HG03378 (cell line): ENCODE measurements at regions not wholly inside any gene's neighbourhood (a gene's known extent, or its start where the extent isn't known, plus 50 kb on each side); places are given as distances from the start of the nearest gene placed in this dataset.
A peak's percentile ranks its signal among the peaks of the same experiment; 100 is the strongest.

ENCODE experiments used
- ATAC-seq: cut with Tn5 transposase; IDR thresholded peaks from one replicate; pipeline ENCODE4 v1.9.1; 2021; ENCODE audit warnings: mild to moderate bottlenecking, moderate library complexity; ENCODE audit not compliant: unreplicated experiment

DNA sequence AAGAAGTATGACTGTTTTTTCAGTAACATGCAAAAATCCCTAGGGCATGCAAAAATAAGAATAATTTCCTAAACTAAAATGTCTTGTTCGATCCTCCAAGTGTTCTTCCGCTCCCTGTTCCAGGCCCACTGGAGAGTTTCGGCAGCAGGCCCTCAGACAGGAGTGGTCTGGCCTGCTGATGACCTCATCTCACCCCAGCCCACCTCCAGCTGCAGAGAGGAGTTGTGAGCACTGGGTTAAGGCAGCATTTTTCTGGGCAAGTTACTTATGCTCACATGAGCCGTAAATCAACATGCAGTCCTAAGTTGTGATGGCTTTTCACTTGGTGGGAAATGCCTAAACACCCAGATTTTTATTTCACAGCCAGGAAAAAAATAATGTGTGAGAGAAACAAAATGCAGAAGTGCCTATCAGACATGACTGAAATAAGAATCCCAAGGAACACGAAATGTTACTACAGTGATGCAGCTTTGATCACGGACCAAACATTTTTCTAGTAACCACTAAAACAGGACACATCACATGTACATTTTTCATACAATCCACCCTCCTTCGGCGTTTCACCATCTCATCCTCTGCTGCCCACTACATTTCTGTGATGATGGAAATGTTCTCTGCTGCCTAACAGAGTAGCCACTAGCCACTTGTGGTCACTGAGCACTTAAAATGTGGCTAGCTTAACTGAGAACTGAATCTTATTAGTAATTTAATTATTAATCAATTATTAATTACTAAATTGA is 153.3 kb upstream of the TBL1X start:
- ATAC-seq: no peak

DNA sequence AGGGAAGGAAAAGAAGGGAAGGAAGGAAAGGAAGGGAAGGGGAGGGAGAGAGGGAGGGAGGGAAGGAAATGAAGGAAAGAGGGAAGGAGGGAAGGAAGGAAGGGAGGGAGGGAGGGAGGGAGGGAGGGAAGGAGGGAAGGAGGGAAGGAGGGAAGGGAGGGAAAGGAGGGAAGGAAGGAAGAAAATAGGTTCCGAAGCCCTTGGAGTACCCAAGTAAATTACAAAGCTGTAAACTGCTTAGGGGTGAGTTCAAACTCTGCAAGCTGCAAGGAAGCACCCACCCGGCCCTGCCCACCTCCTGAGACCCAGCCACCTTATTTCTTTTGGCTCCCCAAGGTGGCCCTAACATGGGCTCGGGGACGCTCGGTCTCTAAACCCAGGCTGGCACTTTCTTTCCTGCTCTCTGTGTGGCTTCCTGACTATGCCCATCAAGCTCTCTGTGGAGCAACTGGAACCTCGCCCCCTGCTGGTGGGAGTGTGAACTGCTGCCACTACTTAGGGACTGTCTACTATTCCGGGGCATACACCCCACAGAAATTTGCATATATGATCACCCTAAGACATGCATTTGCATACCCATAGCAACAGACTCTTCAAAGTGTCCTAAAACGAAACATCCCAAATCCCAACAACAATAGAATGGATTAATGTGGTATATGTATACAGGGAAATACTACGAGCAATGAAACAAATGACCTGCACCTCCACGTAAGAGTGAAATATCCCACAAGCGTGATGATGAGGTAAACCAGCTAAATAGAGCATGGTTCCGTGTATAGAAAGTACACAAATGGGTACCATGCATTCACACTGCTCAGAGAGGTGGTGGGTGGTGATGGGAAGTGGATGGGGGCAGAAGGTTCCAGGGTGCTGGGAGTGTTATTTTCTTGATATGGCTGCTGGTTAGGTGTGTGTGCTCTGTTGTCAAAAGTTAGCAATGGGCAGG is 151.7 kb upstream of the TBL1X start:
- ATAC-seq: peak; percentile 77

DNA sequence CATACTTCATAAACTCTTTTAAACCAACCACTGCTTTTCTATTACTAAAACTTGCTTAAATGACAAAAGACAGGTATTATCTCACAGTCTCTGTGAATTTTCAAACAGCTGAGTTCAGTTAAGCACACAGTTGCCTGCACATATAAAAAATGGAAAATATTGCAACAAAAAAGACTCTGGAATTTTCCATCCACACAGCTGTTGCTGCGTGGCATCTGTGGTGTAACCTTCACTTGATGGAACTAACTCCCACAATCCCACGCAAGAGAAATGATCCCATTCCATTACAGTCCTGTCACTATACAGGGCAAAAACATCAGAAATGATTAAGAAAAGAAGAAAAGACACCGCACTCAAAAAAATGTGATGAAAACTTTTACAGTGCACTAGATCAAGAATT is 149.8 kb upstream of the TBL1X start:
- ATAC-seq: no peak

DNA sequence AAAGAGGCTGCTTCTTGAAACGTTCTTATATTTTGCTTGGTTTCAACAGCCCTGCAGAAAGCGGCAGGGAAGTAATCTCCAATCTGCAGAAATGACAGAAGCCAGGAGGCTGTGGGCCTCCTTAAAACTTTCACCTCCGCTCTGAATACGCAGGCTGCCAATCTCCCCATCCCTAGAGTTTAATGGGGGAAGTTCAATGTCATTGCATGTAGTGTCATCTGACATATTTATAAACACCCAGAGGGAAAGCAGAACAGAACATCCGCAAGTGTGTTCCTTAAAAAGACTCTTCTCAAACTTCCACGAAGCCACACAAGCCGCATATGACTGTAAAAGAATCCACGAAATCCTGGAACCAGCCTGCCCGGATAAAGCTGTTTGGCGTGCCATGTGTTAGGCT is 148.8 kb upstream of the TBL1X start:
- no peak for ATAC-seq

DNA sequence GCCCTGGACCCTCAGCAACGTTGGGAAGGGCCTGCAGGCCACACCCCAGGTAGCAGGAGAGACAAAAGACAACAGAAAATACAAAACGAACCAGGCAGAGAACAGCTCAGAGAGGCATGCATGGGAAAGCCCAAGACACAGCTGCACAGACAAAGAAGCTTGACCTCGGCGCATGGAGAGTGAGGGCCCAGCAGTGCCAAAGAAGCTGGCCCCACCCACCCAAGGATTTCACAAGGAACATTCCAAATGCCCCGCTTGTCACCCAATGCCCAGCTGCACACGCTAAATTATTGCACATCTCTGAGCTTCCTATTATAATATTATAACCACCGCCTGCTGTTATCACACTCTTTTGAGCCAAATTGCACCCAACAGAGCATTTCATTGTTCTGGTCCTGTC is 147.7 kb upstream of the TBL1X start:
- no peak for ATAC-seq

DNA sequence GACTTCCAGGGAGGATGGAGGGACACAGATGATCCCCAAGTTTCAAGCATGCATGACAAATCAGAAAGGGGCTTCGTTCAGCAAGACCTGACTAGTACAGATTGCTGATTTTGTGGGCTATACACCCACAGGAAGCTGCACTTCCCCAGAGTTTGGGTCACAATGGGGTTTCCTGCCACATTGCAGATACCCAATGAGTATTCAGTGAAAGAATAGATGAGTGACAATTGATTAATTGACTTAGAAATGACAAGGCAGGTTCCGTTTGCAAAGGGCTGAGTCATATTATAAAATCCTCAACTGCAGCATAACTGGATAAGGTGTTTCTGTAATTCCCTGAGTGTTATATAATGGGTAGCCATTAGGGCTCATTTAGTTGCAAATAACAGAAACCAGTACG is 146.6 kb upstream of the TBL1X start:
- ATAC-seq: no peak

DNA sequence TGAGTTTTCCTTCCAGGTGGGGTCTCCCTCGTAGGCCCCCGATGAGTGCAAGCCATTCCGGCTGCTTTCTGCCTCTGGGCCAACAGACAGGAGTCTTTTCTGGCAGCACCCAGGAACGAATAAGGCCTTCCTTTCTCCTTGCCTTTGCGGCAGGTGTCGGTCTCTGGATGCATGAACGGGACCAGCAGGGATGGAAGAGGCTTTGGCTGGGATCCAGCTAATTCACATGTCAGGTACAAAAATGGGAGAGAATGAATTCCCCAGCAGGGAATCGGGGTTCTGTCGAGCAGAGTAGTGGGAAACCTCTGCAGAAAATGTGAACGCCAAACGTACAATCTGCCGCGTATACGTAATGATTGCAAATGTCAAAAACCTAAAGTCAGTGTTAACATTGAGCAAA is 146.1 kb upstream of the TBL1X start:
- no peak for ATAC-seq

DNA sequence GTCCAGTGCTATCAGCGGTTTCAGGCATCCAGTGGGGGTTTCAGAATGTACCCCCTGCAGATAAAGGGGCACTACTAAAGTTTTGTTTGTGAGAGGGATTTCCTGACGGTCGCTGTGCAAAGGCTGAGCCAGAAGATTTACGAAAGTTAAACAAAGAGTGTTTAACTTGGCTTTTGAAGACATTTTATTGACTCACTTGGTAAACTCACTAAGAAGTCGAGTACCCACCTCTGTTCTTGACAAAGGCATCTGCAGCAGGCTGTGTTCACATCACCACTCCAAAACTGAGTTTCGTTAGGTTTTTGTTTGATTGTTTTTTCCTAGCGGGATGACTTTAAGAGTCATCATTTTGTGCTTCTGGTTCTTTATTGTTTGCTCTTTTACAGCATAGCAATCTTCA is 143.9 kb upstream of the TBL1X start:
- ATAC-seq: no peak

DNA sequence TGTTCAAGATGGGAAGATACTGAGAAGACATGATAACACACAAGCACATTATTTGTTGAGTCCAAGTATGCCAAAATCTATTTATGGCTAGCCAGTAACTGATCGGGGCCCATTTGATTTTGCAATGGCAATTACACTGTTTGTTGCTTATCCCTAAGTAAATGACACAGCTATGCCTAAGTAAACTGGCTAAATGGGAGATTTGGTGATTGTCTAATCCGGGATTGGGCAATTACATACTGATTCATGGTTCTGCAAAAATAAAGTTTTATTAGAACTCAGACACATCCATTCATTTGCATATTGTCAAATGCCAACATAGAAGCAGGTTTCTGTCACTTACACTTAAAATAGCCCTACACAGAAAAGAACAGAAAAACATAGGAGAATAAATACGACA is 140.2 kb upstream of the TBL1X start:
- no peak for ATAC-seq

DNA sequence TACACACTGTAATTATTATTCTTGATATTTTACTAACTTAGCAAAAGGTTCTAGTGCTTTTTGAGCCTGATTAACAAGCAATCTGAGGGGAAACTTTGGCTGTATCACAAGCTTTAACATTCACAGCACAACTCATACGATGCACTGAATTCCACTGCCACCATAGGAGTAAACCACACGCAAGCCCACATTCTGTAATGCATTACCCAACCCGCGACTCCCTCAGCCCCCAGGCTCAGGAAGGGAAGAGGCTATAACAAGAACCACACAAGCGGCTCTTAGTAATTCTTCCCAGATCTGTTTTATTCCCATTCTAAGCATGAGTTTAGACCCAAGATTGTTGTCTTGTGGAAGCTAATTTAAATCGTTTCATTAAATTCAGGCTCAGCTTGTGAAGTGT is 138.5 kb upstream of the TBL1X start:
- no peak for ATAC-seq

DNA sequence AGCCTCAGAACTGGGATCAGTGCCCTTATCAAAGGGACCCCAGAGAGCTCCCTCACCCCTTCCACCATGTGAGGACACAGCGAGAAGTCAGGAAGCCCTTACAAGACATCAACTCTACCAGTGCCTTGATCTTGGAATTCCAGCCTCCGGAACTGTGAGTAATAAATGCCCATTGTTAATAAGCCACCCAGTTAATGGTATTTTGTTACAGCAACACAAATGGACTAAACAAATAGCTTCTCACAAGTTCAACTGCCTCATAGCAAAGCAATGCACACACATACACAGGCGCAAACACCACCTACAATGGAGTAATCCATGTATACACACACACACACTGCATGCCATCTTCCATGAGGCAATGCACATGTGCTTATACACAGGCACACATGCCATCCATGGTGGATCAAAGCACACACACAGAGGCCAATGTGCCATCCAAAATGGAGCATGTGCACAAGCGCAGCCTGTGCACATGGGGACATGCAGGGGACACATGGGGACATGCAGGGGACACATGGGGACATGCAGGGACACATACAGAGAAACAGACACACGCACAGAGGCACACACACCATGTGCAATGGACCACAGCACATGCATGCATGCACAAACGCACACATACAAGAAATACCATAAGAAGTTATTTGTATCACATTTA is 137.6 kb upstream of the TBL1X start:
- ATAC-seq: no peak

DNA sequence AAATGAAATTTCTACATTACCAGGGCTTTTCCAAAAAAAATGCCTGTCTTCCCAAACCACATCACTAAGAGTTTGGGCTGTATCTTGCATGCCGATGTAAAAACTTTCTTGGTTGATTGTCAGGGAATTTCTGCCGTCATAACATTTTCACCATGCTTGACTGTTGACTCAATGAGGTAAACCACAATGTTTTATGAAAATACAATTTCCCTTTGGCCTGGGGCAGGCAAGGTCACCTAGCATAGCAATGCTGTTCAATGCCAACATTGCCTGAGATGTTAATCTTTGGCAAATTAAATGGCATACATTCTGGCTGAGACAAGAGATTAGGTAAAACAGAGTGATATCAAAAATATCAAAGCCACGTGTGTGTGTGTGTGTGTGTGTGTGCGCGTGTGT is 137.1 kb upstream of the TBL1X start:
- ATAC-seq: no peak

DNA sequence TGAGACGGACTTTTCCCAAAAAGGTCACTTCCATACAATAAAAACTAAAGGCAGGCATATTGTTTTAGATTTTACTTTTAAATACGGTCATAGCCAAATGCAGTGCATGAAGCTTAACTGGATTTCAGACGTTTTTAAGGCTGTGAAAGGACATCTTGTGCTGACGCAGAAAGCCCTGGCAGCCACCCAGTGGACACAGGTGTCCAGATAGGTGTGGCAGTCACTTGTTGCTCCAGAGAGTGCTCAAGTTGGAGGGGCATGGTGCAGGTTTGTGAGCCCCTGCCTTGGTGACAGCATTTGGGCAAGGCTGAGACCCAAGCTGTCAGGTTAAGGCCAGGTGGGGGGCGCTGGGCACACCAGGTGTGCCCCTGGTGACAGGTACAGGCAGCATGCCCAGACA is 135.8 kb upstream of the TBL1X start:
- no peak for ATAC-seq

DNA sequence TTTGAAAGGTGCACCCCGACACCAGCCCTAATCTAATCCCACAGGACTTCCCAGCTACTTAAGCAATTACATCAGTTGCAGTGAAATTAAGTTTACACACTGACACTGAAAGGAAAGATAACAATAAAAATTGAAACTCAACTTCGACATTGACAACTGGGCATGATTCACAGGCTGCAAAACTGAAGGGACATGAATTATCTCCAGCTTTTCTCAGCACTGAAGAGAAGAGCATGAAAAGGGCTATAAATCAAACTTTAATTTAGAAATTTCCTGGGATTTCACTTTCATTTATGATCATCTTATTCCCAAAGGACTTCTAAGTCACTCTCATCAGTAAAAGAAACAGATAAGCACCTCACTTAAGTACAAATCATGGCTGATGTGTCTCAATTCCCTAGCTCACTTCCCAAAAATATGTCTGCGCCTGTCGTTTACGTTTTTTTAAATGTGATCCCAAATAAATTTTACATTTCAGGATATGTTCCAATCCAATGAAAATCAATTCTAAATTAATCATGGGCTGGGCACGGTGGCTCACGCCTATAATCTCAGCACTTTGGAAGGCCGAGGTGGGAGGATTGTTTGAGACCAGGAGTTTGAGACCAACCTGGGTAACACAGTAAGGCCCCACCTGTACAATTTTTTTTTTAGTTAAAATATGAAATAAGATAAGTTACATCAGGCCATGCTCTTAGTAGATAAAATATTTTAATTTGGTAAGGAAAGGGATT is 134.4 kb upstream of the TBL1X start:
- ATAC-seq: no peak

DNA sequence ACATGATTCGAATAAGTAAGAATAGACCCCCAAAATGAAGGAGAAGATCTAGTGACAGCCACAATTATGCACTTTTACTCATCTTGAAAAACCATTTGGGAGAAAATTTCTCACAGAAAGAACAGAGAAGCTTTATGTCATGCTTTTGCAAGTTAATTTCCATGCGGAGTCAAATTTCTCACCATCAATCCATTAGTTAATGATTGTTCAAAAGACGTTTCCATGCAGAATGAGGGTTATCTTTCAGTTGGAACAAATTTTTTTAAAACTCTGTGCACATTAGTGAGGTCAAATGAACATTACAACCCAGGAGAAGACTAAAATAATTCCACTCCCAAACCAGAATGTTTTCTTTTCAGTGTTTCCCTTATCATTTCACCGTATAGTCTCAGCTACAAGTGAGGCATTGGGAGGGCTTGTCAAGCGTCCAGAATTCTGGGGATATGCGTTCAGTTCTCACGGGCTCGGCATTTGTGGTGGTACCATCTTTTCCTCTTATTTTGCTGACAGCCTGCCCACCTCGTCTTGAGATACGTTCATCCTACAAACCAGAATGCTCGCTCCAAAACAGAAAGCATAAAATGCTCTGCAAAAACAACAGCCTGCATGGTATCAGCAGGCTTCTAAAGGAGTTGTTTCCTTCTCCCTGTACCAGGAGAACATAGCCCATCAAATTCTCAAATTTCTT is 130.8 kb upstream of the TBL1X start:
- ATAC-seq: no peak

DNA sequence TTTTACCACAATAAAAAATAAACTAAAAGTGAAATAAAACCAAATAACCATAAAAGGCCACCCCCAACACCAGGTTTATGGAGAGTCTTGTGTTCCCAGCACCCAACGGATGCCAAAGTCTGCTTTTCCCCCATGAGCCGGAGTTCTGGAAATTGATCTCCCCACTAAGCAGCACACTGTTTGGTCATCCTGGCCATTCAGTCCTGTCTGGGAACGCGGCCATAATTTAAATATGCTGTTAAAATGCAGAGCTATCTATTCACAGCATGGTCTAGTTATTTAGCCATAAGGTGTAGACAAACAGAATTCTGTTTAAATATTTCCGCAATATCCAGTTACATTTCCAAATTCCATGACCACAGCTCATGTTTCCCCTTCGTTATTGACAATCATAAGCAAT is 129.6 kb upstream of the TBL1X start:
- no peak for ATAC-seq

DNA sequence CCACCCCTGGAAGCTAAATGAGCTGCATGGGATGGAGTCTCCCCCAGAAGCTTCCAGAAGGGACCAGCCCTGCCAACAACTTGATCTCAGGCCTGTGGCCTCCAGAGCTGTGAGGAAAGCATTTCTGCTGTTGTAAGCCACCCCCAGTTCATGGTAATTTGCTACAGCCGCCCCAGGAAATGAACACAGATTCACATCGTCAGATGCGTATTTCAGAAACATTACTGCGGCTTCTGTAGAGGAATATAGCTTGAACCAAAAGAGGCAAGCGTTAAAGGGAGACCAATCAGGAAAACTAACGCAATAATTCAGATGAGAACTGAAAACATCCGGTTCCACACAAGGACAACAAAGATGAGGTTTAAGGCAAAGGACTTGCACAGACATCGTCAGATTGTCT is 128.4 kb upstream of the TBL1X start:
- no peak for ATAC-seq

DNA sequence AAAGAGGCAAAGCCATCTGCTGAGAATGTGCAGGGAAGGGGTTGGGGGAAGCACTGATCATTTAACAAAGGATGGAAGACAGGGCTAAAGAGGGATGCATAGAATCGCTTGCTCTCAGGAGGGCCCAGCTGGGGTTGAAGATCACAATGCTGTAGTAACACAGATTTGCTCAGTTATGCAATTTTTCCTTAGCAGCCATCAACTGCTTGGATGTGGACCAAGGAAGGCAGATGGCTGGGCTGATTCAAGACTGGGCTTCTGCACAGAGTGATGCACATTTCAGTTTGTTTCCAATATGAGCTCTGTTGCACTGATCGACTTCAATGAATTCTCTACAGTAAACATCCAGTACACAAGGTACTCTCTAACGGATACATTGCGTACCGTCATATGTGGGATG is 127.8 kb upstream of the TBL1X start:
- no peak for ATAC-seq

DNA sequence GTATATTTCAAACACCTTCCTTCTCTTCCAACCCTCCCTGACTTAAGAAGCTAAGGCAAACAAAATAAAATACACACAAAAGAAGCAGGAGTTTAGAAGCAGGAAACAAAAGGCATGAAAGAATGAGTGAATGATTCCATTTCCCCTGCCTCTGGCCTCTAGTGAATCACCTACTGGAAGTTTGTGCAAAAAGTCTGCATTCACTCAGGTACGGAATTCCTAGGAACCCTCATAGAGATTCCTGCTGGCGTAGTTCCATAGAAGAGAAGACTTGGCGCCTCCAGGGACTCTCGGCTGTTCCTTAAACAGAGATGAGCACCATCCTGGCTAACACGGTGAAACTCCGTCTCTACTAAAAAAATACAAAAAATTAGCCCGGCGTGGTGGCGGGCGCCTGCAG is 125.9 kb upstream of the TBL1X start:
- no peak for ATAC-seq
